ENCODE measurements at regions not wholly inside any gene's neighbourhood (a gene's known extent, or its start where the extent isn't known, plus 50 kb on each side); places are given as distances from the start of the nearest gene placed in this dataset.

- no peak for TF ChIP-seq ETS1 (IDR thresholded peaks at IDR 0.05)
- TF ChIP-seq EZH2 (IDR thresholded peaks at IDR 0.05; ENCODE audit: low read depth, unreplicated experiment) = no peak
- no peak for TF ChIP-seq CTCF (conservative IDR thresholded peaks at IDR 0.05; ENCODE audit: low read depth in 2 of 2)
- no peak for TF ChIP-seq REST (IDR thresholded peaks at IDR 0.05; ENCODE audit: unreplicated experiment)
- TF ChIP-seq EZH2phosphoT487 (IDR thresholded peaks at IDR 0.05; ENCODE audit: unreplicated experiment) = no peak
- no peak for TF ChIP-seq CREB1 (CRISPR knock-in tag; IDR thresholded peaks at IDR 0.05; ENCODE audit: low read depth)
- no peak for TF ChIP-seq ZNF331 (CRISPR knock-in tag; IDR thresholded peaks at IDR 0.05; ENCODE audit: low read depth)
- TF ChIP-seq POLR2AphosphoS5 (IDR thresholded peaks at IDR 0.05; ENCODE audit: low read depth) = no peak
- no peak for TF ChIP-seq JUNB (IDR thresholded peaks at IDR 0.05; ENCODE audit: unreplicated experiment)
- TF ChIP-seq ZNF114 (CRISPR knock-in tag; IDR thresholded peaks at IDR 0.05) = no peak
- TF ChIP-seq STAT1 (IDR thresholded peaks at IDR 0.05; ENCODE audit: unreplicated experiment) = no peak
- TF ChIP-seq NANOG (IDR thresholded peaks at IDR 0.05; ENCODE audit: borderline replicate concordance) = no peak
Measured at GRCh38 chr14:83746336-83746735, 1783.6 kb upstream of the FLRT2 start.

All from GM23338 (cell line).